Upper lobe of left lung (tissue), 6 donors: ENCODE measurements at regions not wholly inside any gene's neighbourhood (a gene's known extent, or its start where the extent isn't known, plus 50 kb on each side); places are given as distances from the start of the nearest gene placed in this dataset.
"Not testable (repeated sequence)": the region's sequence is repeated elsewhere in the genome, so short reads cannot be mapped to it uniquely, and the experiment has no call there.

Experiments
- ATAC-seq, 2 donors: fragments of 200-7000 bp; cut with Tn5 transposase; one replicate each; pipeline ENCODE4 v1.9.1; 2022; ENCODE audit warnings: mild to moderate bottlenecking in 2 of 2, moderate library complexity in 2 of 2; ENCODE audit not compliant: low FRiP score in 2 of 2
- DNase-seq, 2 donors: peaks; one replicate each; pipeline ENCODE4 v3.0.0-alpha.2; 2019 to 2020
- H3K27ac ChIP-seq, 4 donors: fragments of 200-600 bp; sonication (generic); one replicate each; pipeline ENCODE4 v1.5.1; 2016 to 2019
- H3K27me3 ChIP-seq, 4 donors: fragments of 200-600 bp; sonication (generic); one replicate each; pipeline ENCODE4 v1.5.1; 2017 to 2019
- H3K36me3 ChIP-seq, 4 donors: fragments of 200-600 bp; sonication (generic); one replicate each; pipeline ENCODE4 v1.5.1; 2016 to 2019
- H3K4me1 ChIP-seq, 4 donors: fragments of 200-600 bp; sonication (generic); one replicate each; pipeline ENCODE4 v1.5.1; 2018 to 2019
- H3K4me3 ChIP-seq, 4 donors: fragments of 200-600 bp; sonication (generic); one replicate each; pipeline ENCODE4 v1.5.1; 2017 to 2019; ENCODE audit warnings: mild to moderate bottlenecking in 2 of 4, moderate library complexity in 1 of 4
- H3K9me3 ChIP-seq, 4 donors: fragments of 200-600 bp; sonication (generic); one replicate each; pipeline ENCODE4 v1.5.1; 2018 to 2019
- CTCF ChIP-seq, 6 experiments: fragments of 450-650 bp in 4 of 6; fragments of 200-600 bp in 2 of 6; sonication (generic) in 2 of 6; IDR thresholded peaks; one replicate each; pipeline ENCODE4 v1.5.1; 2016 to 2019; ENCODE audit warnings: antibody characterized with exemption in 6 of 6
- EP300 ChIP-seq, 4 donors: sonication (generic); formaldehyde crosslinking; IDR thresholded peaks; one replicate each; pipeline ENCODE4 v1.5.1; 2017; ENCODE audit warnings: antibody characterized with exemption in 4 of 4, control low read depth in 2 of 4
- POLR2A ChIP-seq, 4 donors: fragments of 450-650 bp; IDR thresholded peaks; one replicate each; pipeline ENCODE4 v1.5.1; 2016 to 2017; ENCODE audit warnings: antibody characterized with exemption in 4 of 4, mild to moderate bottlenecking in 2 of 4
- POLR2AphosphoS5 ChIP-seq, 2 donors: sonication (generic); formaldehyde crosslinking; IDR thresholded peaks; one replicate each; pipeline ENCODE4 v1.5.1; 2017; ENCODE audit warnings: antibody characterized with exemption in 2 of 2
- WGBS, 2 donors: methylation state at CpG; one replicate each; pipeline ENCODE4 v1.1.5; 2017 to 2018; 5-methylcytosine and 5-hydroxymethylcytosine counted together
- donor health status: DM: no; HTN: no; CAD: no; lungs with moderate emphysema.
- donor health status: DM: no; HTN: yes; CAD: no; lungs with severe emphysema.

- Histone ChIP-seq H3K9me3 (no peaks in the 10 kb centered on the region), H3K4me1 (no peaks in the 10 kb centered on the region), H3K27me3 (no peaks in the 10 kb centered on the region), H3K4me3 (no peak overlapping the region), H3K36me3 (no peaks in the 10 kb centered on the region), H3K27ac (no peak overlapping the region)
- 44 to 55% methylated on average over 3 of the region's 3 CpGs for WGBS, 2 donors
- DNase-seq: peak in 1 of 2 donors; percentile 70
- ATAC-seq: peak; percentile 76 to 85
- TF ChIP-seq EP300 (IDR thresholded peaks at IDR 0.05) (no peak), CTCF (IDR thresholded peaks at IDR 0.05) (peak in 5 of 6 experiments; percentile 42 to 65 (median 55))
Measured at GRCh38 chrX:155819966-155820491, 61.1 kb upstream of the VAMP7 start.

DNA sequence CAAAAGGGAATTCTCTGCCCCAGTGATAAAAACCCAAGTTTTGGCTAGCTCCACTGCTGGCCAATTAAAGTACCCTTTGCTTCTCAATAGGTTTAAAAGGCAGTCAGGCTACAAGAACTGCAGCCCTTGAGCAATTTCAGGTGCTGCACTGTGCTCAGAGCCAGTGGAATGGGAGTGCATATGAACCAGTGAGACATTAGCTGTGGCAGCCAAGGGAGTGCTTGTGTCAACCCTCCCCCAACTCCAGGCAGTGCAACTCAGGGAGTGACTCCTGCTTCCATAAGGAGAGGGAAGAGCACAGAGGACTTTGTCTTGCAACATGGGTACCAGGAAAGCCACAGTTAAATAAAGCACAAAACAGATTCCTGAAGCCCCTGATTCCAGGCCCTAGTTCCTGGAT is 61.6 kb upstream of the VAMP7 start:
- TF ChIP-seq EP300 (IDR thresholded peaks at IDR 0.05) (no peak), POLR2AphosphoS5 (IDR thresholded peaks at IDR 0.05) (no peak), POLR2A (IDR thresholded peaks at IDR 0.05) (no peak), CTCF (IDR thresholded peaks at IDR 0.05) (no peak)
- H3K27ac ChIP-seq: no peak overlapping the region
- H3K4me1 ChIP-seq: no peaks in the 10 kb centered on the region
- ATAC-seq: peak in 1 of 2 donors; percentile 37
- no peaks in the 10 kb centered on the region for H3K27me3 ChIP-seq
- DNase-seq: no peak
- H3K4me3 ChIP-seq: no peak overlapping the region
- no peaks in the 10 kb centered on the region for H3K9me3 ChIP-seq
- no peaks in the 10 kb centered on the region for H3K36me3 ChIP-seq

DNA sequence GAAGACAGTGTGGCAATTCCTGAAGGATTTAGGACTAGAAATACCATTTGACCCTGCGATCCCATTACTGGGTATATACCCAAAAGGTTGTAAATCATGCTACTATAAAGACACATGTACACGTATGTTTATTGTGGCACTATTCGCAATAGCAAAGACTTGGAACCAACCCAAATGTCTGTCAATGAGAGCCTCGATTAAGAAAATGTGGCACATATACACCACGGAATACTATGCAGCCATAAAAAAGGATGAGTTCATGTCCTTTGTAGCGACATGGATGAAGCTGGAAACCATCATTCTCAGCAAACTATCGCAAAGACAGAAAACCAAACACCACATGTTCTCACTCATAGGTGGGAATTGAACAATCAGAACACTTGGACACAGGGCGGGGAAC is 66.8 kb upstream of the VAMP7 start:
- not testable (repeated sequence) for H3K4me1 ChIP-seq, H3K36me3 ChIP-seq, H3K27ac ChIP-seq, H3K27me3 ChIP-seq, H3K4me3 ChIP-seq, DNase-seq, ATAC-seq, H3K9me3 ChIP-seq
- WGBS, 2 donors: 87 to 90% methylated on average over 8 of the region's 8 CpGs

DNA sequence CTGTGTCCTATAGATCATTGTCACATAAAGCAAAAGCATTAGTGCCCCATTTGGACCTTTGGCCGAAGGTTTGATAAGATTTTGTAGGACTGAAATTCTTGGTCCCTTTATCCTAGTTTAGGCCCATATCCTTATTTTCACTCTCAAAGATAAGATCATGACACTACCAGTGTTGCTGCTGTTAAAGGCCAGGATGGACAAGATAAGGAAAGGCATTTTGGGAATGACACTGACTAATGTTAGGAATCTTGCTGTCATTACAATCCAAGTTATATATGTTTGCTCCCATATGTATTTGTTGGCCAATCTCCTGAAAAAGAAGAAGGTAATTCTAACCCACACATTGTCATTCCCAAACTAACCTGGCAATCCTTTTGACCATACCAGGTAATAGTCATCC is 101.3 kb upstream of the VAMP7 start:
- no peak for TF ChIP-seq POLR2A (IDR thresholded peaks at IDR 0.05)
- no peak overlapping the region for H3K4me3 ChIP-seq
- DNase-seq (no peak), ATAC-seq (no peak)
- H3K9me3 ChIP-seq: no peaks in the 10 kb centered on the region
- H3K4me1 ChIP-seq: no peaks in the 10 kb centered on the region
- H3K27me3 ChIP-seq: no peaks in the 10 kb centered on the region
- 74 to 83% methylated on average over 1 of the region's 1 CpG for WGBS, 2 donors
- H3K27ac ChIP-seq: no peak overlapping the region
- H3K36me3 ChIP-seq: no peaks in the 10 kb centered on the region

- ATAC-seq: no peak
- Histone ChIP-seq H3K9me3 (no peaks in the 10 kb centered on the region), H3K27me3 (no peaks in the 10 kb centered on the region), H3K4me1 (no peaks in the 10 kb centered on the region), H3K36me3 (no peaks in the 10 kb centered on the region), H3K27ac (no peak overlapping the region), H3K4me3 (no peak overlapping the region)
- 41 to 50% methylated on average over 5 of the region's 5 CpGs for WGBS, 2 donors
- TF ChIP-seq EP300 (IDR thresholded peaks at IDR 0.05): no peak
- no peak for TF ChIP-seq CTCF (IDR thresholded peaks at IDR 0.05)
- no peak for TF ChIP-seq POLR2AphosphoS5 (IDR thresholded peaks at IDR 0.05)
- TF ChIP-seq POLR2A (IDR thresholded peaks at IDR 0.05): no peak
- DNase-seq: no peak
Measured at GRCh38 chrX:155778844-155779553, 102.1 kb upstream of the VAMP7 start.

GRCh38 chrX:155774387-155774786 is 106.8 kb upstream of the VAMP7 start:
- Histone ChIP-seq H3K4me3 (no peak overlapping the region), H3K36me3 (no peaks in the 10 kb centered on the region), H3K27ac (no peak overlapping the region), H3K9me3 (no peaks in the 10 kb centered on the region), H3K27me3 (no peaks in the 10 kb centered on the region), H3K4me1 (no peaks in the 10 kb centered on the region)
- DNase-seq: no peak
- peak in 1 of 2 donors; percentile 34 for ATAC-seq
- 80 to 83% methylated on average over 5 to 8 of the region's 8 CpGs for WGBS, 2 donors
- no peak for TF ChIP-seq POLR2AphosphoS5 (IDR thresholded peaks at IDR 0.05)
- TF ChIP-seq EP300 (IDR thresholded peaks at IDR 0.05): no peak
- TF ChIP-seq CTCF (IDR thresholded peaks at IDR 0.05): no peak
- TF ChIP-seq POLR2A (IDR thresholded peaks at IDR 0.05): no peak
